Natural killer cell (primary cell): ENCODE measurements at regions not wholly inside any gene's neighbourhood (a gene's known extent, or its start where the extent isn't known, plus 50 kb on each side); places are given as distances from the start of the nearest gene placed in this dataset.
A peak's percentile ranks its signal among the peaks of the same experiment; 100 is the strongest.
"Not testable (repeated sequence)": the region's sequence is repeated elsewhere in the genome, so short reads cannot be mapped to it uniquely, and the experiment has no call there.

ENCODE experiments used
- ATAC-seq, 3 donors: fragments of 150-1000 bp in 2 of 3; fragments of 200-7000 bp in 1 of 3; cut with Tn5 transposase; 1 replicate in 1 of 3; 2 replicates in 2 of 3; pipeline ENCODE4 v1.10.0; 2021; ENCODE audit warnings: mild to moderate bottlenecking in 2 of 3, moderate library complexity in 2 of 3
- DNase-seq, 2 donors: peaks; one replicate each; pipeline versions ENCODE4 v3.0.0 to v3.0.0-alpha.2; 2013 to 2021; ENCODE audit warnings: mixed read lengths in 1 of 2
- H3K27ac ChIP-seq: one replicate; pipeline ENCODE4 v1.5.1; 2013; ENCODE audit warnings: mild to moderate bottlenecking, low read length
- H3K27me3 ChIP-seq: one replicate; pipeline ENCODE4 v1.6.1; 2013; ENCODE audit warnings: low read length; ENCODE audit not compliant: control insufficient read depth, insufficient read depth
- H3K36me3 ChIP-seq: one replicate; pipeline ENCODE4 v1.6.1; 2013; ENCODE audit warnings: low read length; ENCODE audit not compliant: control insufficient read depth, insufficient read depth
- H3K4me1 ChIP-seq: one replicate; pipeline ENCODE4 v1.6.1; 2013; ENCODE audit warnings: low read length; ENCODE audit not compliant: control insufficient read depth, insufficient read depth
- H3K4me3 ChIP-seq: one replicate; pipeline ENCODE4 v1.5.1; 2013; ENCODE audit warnings: low read length
- H3K9me3 ChIP-seq: one replicate; pipeline ENCODE4 v1.6.1; 2013; ENCODE audit warnings: low read length; ENCODE audit not compliant: control insufficient read depth, insufficient read depth
- H3K27ac Mint-ChIP-seq, 2 donors: one replicate each; pipeline ENCODE4 v1.8.0; 2022; ENCODE audit warnings: mild to moderate bottlenecking in 2 of 2, mixed read lengths in 2 of 2, moderate library complexity in 1 of 2
- H3K27me3 Mint-ChIP-seq, 2 donors: one replicate each; pipeline ENCODE4 v1.8.0; 2022; ENCODE audit warnings: low read depth in 2 of 2, mixed read lengths in 2 of 2
- H3K36me3 Mint-ChIP-seq: one replicate; pipeline ENCODE4 v1.8.0; 2022; ENCODE audit warnings: mixed read lengths
- H3K4me1 Mint-ChIP-seq, 2 donors: one replicate each; pipeline ENCODE4 v1.8.0; 2022; ENCODE audit warnings: mixed read lengths in 2 of 2
- H3K4me3 Mint-ChIP-seq: one replicate; pipeline ENCODE4 v1.8.0; 2022; ENCODE audit warnings: mild to moderate bottlenecking, moderate library complexity, mixed read lengths
- H3K9me3 Mint-ChIP-seq, 2 donors: one replicate each; pipeline ENCODE4 v1.8.0; 2022; ENCODE audit warnings: mixed read lengths in 2 of 2
- CTCF ChIP-seq: fragments of 200-600 bp; IDR thresholded peaks from one replicate; pipeline ENCODE4 v1.8.0; 2022; ENCODE audit warnings: antibody characterized with exemption
- WGBS: methylation state at CpG from one replicate; pipeline ENCODE4 v1.1.7; 2013; ENCODE audit warnings: missing lambda C conversion rate; ENCODE audit not compliant: insufficient coverage; 5-methylcytosine and 5-hydroxymethylcytosine counted together
- intact Hi-C: fragments of 100-400 bp; cut with micrococcal nuclease; formaldehyde crosslinking; loops from one replicate; pipeline ENCODE4 v1.14.2; 2022

GRCh38 chr10:26937371-26937770, 76.6 kb upstream of the ABI1 start:
- WGBS = 95% methylated on average over 3 of the region's 3 CpGs
- Histone ChIP-seq H3K4me3 (no peak overlapping the region), H3K27me3 (no peaks in the 10 kb centered on the region), H3K9me3 (no peaks in the 10 kb centered on the region), H3K4me1 (no peaks in the 10 kb centered on the region), H3K27ac (no peak overlapping the region), H3K36me3 (no peaks in the 10 kb centered on the region)
- peaks cover 0 to 2% of the 10 kb centered on the region in 2 donors for H3K27me3 Mint-ChIP-seq
- no peaks in the 10 kb centered on the region for H3K4me1 Mint-ChIP-seq
- H3K27ac Mint-ChIP-seq = no peak overlapping the region
- no peak for DNase-seq
- intact Hi-C loops = no loop called here
- no peak for ATAC-seq
- no peaks in the 10 kb centered on the region for H3K9me3 Mint-ChIP-seq
- H3K36me3 Mint-ChIP-seq = no peaks in the 10 kb centered on the region
- no peak overlapping the region for H3K4me3 Mint-ChIP-seq
- TF ChIP-seq CTCF = no peak

GRCh38 chr10:26934190-26934589, 73.4 kb upstream of the ABI1 start:
- H3K9me3 ChIP-seq, intact Hi-C loops, H3K27me3 ChIP-seq, H3K9me3 Mint-ChIP-seq, H3K4me3 Mint-ChIP-seq, H3K36me3 Mint-ChIP-seq, H3K4me1 ChIP-seq, DNase-seq, H3K27ac ChIP-seq, H3K27me3 Mint-ChIP-seq, H3K27ac Mint-ChIP-seq, H3K4me1 Mint-ChIP-seq, H3K36me3 ChIP-seq, ATAC-seq, H3K4me3 ChIP-seq: not testable (repeated sequence)
- WGBS = 94% methylated on average over 11 of the region's 11 CpGs

GRCh38 chr10:26932576-26932975, 71.8 kb upstream of the ABI1 start:
- Mint-ChIP-seq H3K27ac (no peak overlapping the region), H3K36me3 (no peaks in the 10 kb centered on the region), H3K4me1 (peaks cover 0 to 5% of the 10 kb centered on the region in 2 donors), H3K4me3 (no peak overlapping the region), H3K27me3 (peaks cover 8 to 14% of the 10 kb centered on the region in 2 donors), H3K9me3 (no peaks in the 10 kb centered on the region)
- intact Hi-C loops = no loop called here
- DNase-seq (no peak), ATAC-seq (no peak)
- H3K4me1 ChIP-seq = peaks cover 7% of the 10 kb centered on the region
- no peaks in the 10 kb centered on the region for H3K36me3 ChIP-seq
- no peak overlapping the region for H3K4me3 ChIP-seq
- H3K27me3 ChIP-seq = peaks cover 2% of the 10 kb centered on the region
- no peak overlapping the region for H3K27ac ChIP-seq
- H3K9me3 ChIP-seq = no peaks in the 10 kb centered on the region
- TF ChIP-seq CTCF = no peak
- 100% methylated on average over 1 of the region's 2 CpGs for WGBS

- Mint-ChIP-seq H3K36me3 (no peaks in the 10 kb centered on the region), H3K4me3 (no peak overlapping the region), H3K27me3 (peaks cover 12 to 27% of the 10 kb centered on the region in 2 donors), H3K4me1 (peaks cover 0 to 5% of the 10 kb centered on the region in 2 donors), H3K27ac (no peak overlapping the region), H3K9me3 (no peaks in the 10 kb centered on the region)
- Histone ChIP-seq H3K36me3 (no peaks in the 10 kb centered on the region), H3K27ac (no peak overlapping the region), H3K9me3 (no peaks in the 10 kb centered on the region), H3K4me1 (peaks cover 7% of the 10 kb centered on the region), H3K4me3 (no peak overlapping the region), H3K27me3 (peaks cover 2% of the 10 kb centered on the region)
- DNase-seq (no peak), ATAC-seq (peak in 2 of 3 donors; percentile 50 to 68)
- WGBS = 5% methylated on average over 21 of the region's 21 CpGs
- intact Hi-C loops = no loop called here
- no peak for TF ChIP-seq CTCF
Observed at GRCh38 chr10:26931223-26931622, 70.5 kb upstream of the ABI1 start.

- DNase-seq, H3K4me1 ChIP-seq, H3K4me3 ChIP-seq, H3K27me3 ChIP-seq, intact Hi-C loops, H3K36me3 Mint-ChIP-seq, H3K4me3 Mint-ChIP-seq, H3K27ac ChIP-seq, H3K36me3 ChIP-seq, H3K27ac Mint-ChIP-seq, H3K9me3 Mint-ChIP-seq, ATAC-seq, H3K9me3 ChIP-seq, H3K4me1 Mint-ChIP-seq: not testable (repeated sequence)
- peaks cover 15 to 41% of the 10 kb centered on the region in 2 donors for H3K27me3 Mint-ChIP-seq
- 83% methylated on average over 1 of the region's 3 CpGs for WGBS
Observed at GRCh38 chr10:26922824-26923223, 62.1 kb upstream of the ABI1 start.

- peaks cover 4 to 14% of the 10 kb centered on the region in 2 donors for H3K27me3 Mint-ChIP-seq
- H3K27ac Mint-ChIP-seq, H3K27ac ChIP-seq, DNase-seq, H3K4me1 Mint-ChIP-seq, H3K27me3 ChIP-seq, H3K4me1 ChIP-seq, H3K36me3 Mint-ChIP-seq, H3K4me3 ChIP-seq, ATAC-seq, H3K36me3 ChIP-seq, intact Hi-C loops, H3K4me3 Mint-ChIP-seq, H3K9me3 ChIP-seq, H3K9me3 Mint-ChIP-seq: not testable (repeated sequence)
- WGBS = 86% methylated on average over 14 of the region's 16 CpGs
Observed at GRCh38 chr10:26919156-26919860, 58.5 kb upstream of the ABI1 start.
